NCI-H128 (cell line): ENCODE measurements at regions not wholly inside any gene's neighbourhood (a gene's known extent, or its start where the extent isn't known, plus 50 kb on each side); places are given as distances from the start of the nearest gene placed in this dataset.

ENCODE experiments used
- DNase-seq: peaks from one replicate; lab custom pipeline; 2025; ENCODE audit not compliant: unreplicated experiment; lab: John Stamatoyannopoulos, UW

DNA sequence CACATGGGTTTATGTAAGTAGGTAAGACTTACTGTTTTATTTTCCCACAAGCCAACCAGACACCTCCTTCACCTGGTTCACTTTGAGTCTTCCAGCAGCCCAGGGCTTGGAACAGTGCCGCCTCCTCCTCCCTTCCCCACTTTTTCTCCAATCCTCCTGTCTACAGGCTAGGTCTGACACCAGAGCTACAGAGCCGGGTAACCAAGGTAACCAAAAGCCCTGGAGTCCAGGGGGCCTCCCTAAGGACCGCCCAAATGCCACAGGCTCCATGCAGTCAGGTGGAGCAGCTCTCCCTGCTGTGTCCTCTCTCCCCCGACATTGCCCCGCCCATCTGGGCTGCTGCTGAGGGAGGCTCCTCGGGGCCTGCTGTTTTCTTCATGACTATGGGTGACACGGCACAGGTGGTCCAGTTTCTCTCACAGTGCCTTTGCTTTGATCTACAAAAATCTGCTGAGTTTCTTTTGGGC, 138.0 kb upstream of the EFNA5 start:
- DNase-seq = no peak

DNA sequence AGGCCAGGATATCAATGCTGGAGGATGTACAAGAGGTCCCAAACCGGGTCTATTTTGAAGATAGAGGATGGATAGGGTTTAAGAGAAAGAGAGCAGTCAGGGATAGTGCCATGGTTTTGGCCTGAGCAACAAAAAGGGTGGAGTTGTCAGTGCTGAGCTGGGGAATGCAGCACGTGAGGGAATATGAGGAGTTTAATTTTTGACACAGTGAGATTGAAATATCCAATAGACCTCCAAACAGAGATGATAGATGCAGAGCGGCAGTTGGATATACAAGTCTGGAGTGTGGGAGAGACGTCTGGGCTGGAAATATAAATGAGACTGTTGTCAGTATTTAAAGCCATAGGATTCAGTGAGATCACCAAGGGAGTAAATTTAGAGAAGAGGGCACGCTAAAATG, 136.7 kb upstream of the EFNA5 start:
- no peak for DNase-seq

DNA sequence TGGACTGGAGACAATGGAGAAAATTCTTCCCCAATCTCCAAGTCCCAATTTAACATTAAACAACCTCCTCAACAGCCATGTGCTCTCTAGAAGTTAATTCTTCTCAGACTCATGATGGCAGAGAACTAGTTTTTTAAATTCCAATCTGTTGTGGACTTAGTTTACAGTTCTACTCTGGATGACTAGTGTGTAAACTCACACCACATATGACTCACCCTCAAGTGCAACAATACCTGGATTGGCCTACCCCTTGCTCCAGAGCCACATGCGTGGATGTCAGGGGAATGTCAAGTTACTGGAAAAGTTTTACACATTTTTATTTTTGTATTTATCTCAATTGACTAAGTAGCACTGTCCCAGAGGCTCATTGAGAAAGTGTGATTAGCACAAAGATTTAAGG, 136.0 kb upstream of the EFNA5 start:
- DNase-seq = no peak

DNA sequence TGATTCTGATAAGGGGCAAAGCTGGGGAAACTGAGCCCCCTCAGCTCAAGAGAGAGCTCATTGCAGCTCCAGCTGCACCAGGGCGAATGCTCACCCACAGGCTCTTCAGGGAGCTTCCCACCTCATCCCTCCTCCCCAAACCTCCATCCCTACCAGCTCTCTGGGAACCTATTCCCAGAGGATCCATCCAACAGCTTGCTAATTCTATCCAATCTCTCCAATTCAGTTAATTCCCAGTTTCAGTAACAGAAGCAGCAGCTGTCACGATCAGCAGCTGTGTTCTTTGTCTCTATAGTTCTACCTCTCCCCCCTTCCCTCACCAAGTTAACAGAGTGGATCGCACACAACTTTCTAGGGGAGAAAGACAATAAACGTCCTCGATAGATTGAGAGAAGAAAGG, 135.5 kb upstream of the EFNA5 start:
- DNase-seq = no peak

DNA sequence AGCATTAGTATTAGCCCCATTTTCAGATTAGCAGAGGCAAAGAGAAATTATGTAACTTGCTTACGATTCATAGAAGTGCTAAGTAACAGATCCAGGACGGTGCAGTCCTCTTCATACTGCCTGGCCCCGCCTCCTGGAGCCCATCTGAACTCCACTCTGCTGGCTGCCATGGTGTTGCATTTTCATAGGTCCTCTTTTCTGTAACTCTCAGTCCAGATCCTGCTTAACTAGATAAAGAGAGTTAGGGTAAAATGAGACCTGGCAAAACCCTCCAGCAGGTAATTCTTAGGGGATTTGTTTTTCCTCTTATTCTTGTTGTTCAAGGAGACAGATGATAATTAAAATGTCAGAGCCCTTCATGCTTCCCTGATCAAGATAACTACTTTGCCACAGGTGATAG, 135.1 kb upstream of the EFNA5 start:
- DNase-seq = no peak

DNA sequence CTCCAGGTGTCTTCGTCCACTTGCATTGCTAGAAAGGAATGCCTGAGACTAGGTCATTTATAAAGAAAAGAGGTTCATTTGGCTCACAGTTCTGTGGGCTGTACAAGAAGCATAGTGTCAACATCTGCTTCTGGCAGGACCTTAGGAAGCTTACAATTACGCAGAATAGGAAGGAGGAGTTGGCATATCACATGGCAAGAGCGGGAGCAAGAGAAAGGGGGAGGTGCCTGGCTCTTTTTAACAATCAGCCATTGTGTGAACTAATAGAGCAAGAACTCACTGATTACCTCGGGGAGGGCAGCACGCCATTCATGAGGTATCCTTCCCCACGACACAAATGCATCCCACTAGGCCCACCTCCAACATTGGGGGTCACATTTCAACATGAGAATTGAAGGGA, 134.4 kb upstream of the EFNA5 start:
- no peak for DNase-seq

DNA sequence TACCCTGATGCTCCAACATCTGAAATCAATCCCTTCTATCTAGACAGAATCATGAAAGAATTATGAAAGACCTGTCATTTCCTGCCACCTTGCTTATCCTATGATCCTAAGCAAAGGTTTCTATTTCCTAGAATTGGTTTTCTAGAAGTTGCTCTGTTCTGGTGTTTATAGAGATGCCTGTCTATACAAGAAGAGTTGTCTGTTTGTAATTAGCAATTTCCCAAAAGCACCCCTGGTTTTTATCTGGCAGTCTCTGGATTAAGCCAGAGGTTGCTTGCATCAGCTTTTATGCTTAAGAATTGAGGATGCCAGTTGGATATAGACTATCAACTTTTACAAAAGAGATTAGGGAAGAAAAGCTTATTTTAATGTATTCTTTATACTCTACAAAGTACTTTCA, 133.0 kb upstream of the EFNA5 start:
- no peak for DNase-seq

DNA sequence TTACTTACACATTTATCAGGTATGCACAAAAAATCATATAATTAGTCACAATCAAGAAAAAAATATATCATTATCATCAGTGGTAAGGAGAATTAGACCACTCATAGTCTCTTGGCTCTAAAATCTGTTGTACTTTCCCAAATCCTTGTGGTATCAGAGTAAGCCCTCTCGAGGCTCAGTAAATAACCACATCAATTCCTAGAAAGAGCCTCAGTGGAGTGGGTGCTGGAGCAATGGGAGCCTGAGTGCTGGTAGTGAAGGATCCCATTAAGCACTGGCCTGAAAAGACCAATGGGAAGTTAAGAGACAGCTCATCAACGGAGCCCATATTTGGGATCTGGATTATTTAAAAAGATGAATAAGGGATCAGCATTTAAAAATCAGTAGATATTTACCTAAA, 130.3 kb upstream of the EFNA5 start:
- no peak for DNase-seq

DNA sequence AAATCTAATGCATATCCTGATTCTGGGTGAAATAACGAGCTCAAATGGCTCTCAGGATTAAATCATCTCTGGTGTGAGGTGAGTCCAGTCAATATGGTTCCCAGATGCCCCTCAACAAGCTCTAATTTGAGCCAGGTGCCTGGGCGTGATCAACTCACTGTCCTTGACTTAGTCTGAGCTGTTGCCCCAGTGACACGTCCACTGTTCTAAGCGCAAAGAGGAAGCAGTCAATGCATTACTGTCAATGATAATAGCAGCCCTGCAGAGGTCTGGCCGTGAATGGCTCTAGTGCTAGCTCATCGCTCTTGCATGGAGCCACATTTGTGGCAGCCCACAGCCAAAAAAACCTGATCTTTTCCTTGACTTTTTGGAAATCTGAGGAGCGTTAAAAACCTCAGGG, 128.6 kb upstream of the EFNA5 start:
- DNase-seq = no peak

DNA sequence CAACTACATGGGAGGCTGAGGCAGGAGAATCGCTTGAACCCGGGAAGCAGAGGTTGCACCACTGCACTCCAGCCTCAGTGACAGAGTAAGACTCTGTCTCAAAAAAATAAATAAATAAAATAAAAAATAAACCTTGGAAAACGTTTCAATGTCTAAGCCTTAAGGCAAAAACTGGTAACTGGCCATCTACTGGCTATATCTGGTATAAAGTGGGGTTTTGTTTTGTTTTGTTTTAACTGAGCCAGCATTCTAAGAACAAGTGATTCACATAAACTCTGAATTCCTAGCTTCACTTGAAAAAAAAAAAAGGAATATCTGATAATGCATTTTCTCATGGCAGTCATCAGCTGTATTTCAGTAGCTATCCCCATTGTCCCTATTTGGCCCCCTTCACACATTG, 126.1 kb upstream of the EFNA5 start:
- DNase-seq = no peak

DNA sequence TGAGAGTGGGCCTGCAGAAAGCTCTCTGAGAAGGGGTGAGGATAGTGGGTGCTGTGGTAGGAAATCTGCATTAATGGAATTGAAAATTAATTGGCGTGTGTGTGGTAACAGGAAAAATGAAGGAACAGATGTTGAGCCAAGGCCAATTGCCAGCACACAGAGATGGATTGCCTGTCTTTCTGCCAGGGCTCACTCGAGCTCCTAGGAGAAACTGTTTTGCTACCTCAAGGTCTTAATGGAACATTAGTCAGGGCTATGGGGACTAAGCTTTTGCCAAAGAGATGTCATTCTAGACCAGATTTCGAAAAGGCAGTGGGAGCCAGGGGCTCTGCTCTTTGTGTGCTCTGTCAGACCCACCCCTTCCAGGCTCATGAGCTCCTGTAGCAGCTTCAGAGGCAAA, 124.0 kb upstream of the EFNA5 start:
- no peak for DNase-seq

DNA sequence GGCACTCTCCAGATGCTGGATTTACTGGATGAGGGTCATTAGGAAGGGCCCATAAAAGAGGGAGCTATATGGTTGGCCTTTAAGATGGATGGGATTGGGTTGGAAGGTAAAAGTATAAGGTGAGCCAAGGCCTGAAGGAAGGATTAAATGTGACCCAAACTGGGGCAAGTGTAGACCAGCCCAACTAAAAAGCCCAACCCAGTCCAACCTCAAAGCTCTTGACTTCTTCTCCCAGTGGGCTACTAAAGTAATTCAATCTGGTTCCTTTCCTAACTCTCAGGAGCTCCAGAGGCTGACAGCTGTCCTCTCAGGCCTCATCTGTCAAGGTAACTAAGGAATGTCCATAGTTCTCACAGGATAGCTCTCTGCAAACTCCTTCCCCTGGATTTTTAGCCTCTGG, 122.2 kb upstream of the EFNA5 start:
- DNase-seq = no peak

DNA sequence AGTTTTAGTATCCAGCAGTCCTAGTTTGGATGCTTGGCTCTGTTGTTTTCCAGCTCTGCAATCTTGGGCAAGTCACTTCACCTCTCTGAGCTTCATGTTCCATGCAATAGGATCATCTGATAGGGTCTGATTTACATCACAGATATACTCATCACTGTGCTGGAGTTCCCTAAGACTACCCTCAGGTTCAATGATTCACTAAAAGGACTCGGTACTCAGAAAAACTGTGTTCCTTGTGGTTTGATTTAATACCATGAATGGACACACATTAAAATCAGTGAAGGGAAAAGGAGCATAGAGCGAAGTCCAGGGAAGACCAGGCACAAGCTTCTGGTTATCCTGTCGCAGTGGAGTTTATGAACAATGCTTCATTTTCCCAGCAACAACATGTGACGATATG, 119.9 kb upstream of the EFNA5 start:
- DNase-seq = no peak

DNA sequence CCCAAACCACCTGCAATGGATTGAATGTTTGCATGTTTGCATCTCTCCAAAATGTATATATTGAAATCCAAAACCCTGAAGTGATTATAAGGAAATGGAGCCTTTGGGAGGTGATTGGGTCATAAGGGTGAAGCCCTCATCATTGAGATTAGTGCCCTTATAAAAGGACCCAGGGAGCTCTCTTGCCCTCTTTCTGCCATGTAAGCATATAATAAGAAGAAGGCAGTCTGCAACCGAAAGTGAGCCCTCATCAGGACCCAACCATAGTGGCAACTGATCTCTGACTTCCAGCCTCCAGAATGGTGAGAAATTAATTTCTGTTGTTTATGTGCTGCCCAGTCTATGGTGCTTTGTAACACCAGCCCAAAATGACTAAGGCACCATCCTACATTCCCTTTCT, 115.7 kb upstream of the EFNA5 start:
- DNase-seq = no peak

DNA sequence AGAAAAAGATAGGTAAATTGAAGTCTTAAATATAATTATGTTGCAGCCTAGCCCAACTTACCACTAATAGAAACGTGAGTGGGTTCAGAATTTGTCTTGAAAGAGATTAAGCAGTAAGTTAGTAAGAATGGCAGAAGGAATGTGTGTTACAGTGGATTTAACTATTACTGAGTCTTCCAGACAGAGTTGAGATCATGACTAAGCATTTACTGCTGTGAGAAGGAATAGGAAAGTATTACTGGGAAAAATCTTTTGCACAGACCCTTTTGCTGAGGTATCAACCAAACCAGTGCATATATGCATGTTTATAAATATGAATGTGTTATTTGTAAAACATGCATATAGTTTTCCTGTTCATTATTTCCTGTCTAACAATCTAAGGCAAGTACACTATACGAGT, 112.8 kb upstream of the EFNA5 start:
- DNase-seq = no peak

DNA sequence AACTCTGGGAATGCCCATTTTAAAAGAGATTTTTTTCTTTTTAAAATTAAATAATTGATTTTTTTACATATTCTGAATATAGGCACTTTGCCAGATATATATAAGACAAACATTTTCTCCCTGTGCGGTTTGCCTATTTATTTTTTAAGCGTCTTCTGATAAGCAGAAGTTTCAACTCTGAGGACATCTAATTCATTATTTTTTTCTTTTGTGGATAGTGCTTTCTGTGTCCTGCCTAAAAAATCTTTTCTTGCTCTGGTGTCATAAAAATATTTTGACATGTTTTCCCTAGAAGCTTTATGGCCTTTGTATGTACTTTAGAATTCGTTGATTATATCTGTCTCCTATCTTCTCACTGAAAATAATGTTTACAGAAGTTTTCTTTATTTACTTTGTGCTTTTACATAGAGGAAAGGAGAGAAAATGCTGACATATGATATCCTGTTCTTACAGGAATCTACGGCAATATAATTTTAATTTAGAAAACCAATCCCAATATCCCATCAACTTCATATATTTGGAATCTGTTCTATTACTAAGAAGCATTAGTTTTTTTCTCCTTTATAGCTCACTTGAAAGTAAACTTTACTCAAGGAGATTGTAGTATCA, 111.9 kb upstream of the EFNA5 start:
- no peak for DNase-seq

DNA sequence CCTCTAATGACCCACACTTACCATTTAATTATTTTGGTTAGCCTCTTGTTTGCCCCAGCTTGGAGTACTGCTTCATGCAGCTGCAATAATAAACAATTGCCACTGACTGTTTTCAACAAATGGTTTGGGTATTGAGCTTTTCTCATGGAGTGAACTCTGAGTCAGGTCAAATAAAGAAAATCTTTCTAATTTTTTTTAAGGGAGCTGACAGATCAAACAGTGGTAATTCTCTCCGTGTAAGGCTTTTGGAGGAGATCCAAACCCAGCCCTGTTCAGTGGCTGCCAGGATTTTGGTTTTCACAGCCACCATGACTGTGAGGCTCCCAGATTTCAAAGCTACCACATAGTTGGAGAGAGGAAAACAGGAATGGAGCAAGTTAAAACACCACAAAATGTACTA, 110.7 kb upstream of the EFNA5 start:
- no peak for DNase-seq

DNA sequence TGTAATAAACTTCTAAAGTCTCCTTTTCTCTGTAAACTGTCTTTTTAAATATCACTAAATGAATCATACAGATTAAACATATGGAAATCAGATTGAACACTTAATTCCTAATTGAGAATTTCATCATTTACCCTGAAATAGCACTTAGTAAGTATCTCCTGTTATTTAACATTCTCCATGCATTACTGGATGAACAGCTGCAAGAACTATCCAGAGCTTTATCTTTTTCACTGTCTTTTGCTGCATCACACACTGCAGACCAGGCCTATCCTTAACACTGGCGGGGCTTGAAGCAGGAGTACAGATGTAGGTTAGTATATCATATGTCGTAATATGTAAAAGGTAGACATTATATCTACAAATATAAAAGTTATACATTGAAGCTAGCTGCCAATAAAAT, 108.7 kb upstream of the EFNA5 start:
- no peak for DNase-seq

DNA sequence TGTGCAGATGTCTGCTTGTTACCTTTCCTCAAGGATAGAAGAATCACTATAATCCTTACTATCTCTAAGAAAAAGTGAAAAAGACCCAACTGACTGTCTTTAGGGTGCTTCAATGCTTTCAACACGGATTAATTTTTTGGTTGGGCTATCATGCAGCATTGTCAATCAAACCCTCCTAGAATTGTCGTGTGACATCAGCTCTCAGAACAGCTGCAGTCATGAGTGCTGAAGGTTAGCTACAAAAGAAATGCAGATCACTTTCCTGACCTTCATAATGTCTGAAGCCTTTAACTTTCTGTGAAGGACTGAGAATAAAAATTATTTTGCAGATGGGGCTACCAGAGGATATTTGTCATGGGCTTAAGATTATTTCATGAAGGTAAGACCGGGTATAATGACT, 107.9 kb upstream of the EFNA5 start:
- DNase-seq = no peak

DNA sequence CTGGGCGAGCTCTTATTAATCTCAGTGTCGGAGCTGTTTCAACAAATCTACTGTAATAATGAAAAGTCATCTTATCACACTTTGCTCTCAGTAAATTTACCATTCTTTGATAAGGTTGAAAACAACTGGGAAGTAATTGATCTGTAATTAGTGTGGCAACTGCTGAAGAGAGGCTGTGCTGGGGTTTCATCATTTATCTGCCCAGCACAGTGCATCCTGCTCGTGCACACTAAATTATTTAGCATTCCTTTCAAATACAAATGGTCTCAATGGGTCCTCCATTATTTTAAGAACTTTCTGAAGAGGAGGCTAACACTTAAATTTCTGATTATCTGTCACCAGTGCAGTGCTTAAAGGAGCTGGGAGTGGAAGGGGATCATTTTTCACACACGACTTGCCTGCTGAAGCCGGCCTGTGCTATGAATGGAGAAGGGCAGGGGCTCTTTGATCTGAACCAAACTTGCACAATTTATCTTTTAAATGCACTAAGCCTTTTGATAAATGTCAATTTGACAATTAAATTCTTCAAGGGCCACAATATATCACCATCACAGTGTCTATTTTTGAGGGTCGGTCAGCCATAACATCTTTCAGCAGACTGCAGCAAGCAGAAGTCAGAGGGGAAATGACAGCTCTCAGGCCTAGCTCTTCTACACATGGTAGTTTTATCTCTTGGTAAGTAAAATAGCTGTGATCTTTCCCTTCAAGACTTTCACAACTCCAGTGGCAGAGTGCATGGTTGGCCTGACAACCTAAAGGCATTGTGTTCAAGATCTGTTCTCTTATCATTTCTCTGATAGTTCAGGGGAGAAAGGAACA, 106.4 kb upstream of the EFNA5 start:
- no peak for DNase-seq

DNA sequence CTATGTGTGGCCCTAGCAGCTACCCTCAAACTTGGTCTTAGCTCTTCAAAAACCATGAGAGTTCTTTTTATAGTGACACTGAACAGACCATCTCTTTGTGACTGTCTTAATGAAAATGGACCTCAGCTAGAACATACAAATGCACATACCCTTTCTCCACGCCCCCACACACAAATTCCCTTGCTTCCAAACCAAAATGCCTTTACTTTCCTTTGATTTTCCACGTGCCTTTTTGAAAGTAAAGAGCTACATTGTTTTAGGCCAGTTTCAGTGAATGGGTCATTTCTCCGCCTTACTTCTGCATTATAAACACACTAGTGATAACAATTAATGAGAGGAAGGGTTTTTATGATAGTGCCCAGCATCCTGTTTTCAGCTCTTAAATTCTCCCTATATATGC, 105.8 kb upstream of the EFNA5 start:
- no peak for DNase-seq

DNA sequence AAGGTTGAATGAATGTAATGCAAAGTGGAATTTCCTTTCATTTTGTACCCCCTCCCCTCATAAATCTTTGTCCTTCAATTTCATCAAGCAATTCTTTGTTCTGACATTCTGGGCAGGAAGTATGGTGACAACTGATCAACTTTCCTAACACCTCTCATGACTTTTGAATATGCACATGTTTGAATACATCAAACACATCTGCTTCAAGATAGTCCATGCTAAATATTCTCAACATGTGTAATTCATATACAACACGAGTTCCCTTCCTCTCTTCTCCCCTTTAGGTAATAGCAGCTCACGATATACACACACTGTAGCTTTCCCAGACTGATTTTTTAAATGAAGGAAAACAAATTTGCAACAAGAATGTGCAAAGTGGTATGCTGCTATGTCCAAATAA, 103.6 kb upstream of the EFNA5 start:
- no peak for DNase-seq

DNA sequence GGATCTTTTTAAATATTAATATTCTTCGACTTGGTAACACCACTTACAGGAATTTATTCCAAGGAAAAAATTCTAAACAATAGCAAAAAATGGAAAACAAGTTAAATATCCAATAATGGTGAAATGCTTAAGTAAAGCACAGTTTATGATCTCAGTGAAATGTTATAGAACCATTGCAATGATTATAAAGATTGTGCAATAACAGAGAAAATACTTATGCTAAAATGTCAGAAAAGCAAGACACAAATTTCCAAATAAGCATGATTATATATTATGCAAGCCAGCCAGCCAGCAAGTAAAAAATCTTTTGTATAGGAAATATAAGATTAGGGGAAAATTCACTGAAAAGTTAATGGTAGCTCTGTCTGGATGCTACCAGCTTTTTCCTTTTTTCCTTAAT, 102.7 kb upstream of the EFNA5 start:
- DNase-seq = no peak
